Spinal cord (tissue), 9 donors: ENCODE measurements at regions not wholly inside any gene's neighbourhood (a gene's known extent, or its start where the extent isn't known, plus 50 kb on each side); places are given as distances from the start of the nearest gene placed in this dataset.

Source experiments
- DNase-seq, 6 donors: peaks; one replicate each; pipeline versions ENCODE4 v3.0.0 to v3.0.0-alpha.2; 2013 to 2015; ENCODE audit warnings: low spot score in 6 of 6, low read depth in 4 of 6
- H3K27ac ChIP-seq: one replicate; pipeline ENCODE4 v1.5.1; 2013; ENCODE audit warnings: low read depth, low read length, control low read depth
- H3K27me3 ChIP-seq: one replicate; pipeline ENCODE4 v1.6.1; 2013; ENCODE audit warnings: low read length; ENCODE audit not compliant: control insufficient read depth, insufficient read depth
- H3K36me3 ChIP-seq: one replicate; pipeline ENCODE4 v1.6.1; 2013; ENCODE audit warnings: low read length; ENCODE audit not compliant: control insufficient read depth, insufficient read depth
- H3K4me1 ChIP-seq: one replicate; pipeline ENCODE4 v1.6.1; 2013; ENCODE audit warnings: low read length; ENCODE audit not compliant: control insufficient read depth, insufficient read depth
- H3K4me3 ChIP-seq: one replicate; pipeline ENCODE4 v1.5.1; 2013; ENCODE audit warnings: low read depth, low read length, control low read depth
- H3K9me3 ChIP-seq: one replicate; pipeline ENCODE4 v1.6.1; 2013; ENCODE audit warnings: low read length; ENCODE audit not compliant: control insufficient read depth, insufficient read depth
- WGBS: methylation state at CpG from one replicate; pipeline ENCODE4 v1.1.5; 2013; ENCODE audit warnings: missing lambda C conversion rate; ENCODE audit not compliant: insufficient coverage; 5-methylcytosine and 5-hydroxymethylcytosine counted together
- donor health status: healthy.

DNA sequence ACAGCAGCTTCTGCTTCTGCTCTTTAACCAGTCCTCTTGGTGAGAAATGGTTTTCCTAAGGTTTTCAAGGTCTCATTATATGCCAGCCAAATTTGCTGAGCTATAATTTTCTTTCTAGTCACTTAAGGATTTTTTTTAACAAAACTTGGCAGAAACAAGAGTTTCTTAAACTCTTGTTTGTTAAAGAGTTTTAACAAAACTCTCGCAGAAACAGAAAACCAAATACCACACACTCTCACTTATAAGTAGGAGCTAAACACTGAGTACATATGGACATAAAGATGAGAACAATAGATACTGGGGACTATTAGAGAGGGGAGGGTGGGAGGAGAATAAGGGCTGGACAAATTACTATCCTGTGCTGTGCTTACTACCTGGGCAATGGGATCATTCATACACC is 908.3 kb downstream of the TUSC7 start:
- Histone ChIP-seq H3K4me1 (no peaks in the 10 kb centered on the region), H3K36me3 (no peaks in the 10 kb centered on the region), H3K27me3 (no peaks in the 10 kb centered on the region), H3K4me3 (no peak overlapping the region), H3K27ac (no peak overlapping the region), H3K9me3 (no peaks in the 10 kb centered on the region)
- WGBS, result no CpG with 5 or more reads among the region's 1 CpG
- DNase-seq, result no peak

DNA sequence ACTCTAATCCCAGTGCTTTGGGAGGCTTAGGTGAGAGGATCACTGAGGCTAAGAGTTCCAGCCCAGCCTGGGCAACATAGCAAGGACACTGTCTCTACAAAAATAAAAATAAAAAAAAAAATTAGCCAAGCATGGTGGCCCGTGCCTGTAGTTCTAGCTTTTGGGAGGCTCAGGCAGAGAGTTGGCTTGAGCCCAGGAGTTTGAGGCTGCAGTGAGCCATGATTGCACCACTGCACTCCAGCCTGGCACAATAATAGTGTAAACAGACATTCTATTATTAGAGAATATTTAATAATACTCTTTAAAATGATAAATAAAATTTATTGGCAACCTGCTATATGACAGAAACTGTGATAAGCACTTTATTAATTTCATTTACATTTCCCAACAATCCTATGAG is 908.9 kb downstream of the TUSC7 start:
- WGBS, result no CpG with 5 or more reads among the region's 1 CpG
- Histone ChIP-seq H3K4me3 (no peak overlapping the region), H3K27ac (no peak overlapping the region), H3K36me3 (no peaks in the 10 kb centered on the region), H3K9me3 (no peaks in the 10 kb centered on the region), H3K4me1 (no peaks in the 10 kb centered on the region), H3K27me3 (no peaks in the 10 kb centered on the region)
- DNase-seq, result no peak

DNA sequence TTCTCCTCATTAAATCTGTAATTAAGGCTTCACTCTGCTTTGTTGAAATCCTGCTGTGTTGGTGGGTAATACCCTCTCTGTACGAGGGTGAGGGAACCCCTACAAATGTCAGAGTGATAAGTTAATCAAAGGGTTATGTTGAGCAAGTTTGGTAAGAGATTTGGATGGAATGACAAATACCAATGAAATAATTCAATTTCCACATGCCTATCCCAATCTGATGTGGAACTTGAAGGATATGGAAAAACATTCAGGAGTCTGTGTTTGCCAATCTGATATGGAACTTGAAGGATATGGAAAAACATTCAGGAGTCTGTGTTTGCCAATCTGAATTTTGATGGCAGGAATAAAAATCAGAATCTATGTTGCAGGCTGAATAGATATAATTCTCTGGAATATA is 910.2 kb downstream of the TUSC7 start:
- H3K9me3 ChIP-seq, result no peaks in the 10 kb centered on the region
- no peak overlapping the region for H3K4me3 ChIP-seq
- no CpG with 5 or more reads among the region's 1 CpG for whole genome bisulfite sequencing
- no peaks in the 10 kb centered on the region for H3K27me3 ChIP-seq
- H3K4me1 ChIP-seq, result no peaks in the 10 kb centered on the region
- H3K36me3 ChIP-seq, result no peaks in the 10 kb centered on the region
- DNase-seq, result no peak
- no peak overlapping the region for H3K27ac ChIP-seq

DNA sequence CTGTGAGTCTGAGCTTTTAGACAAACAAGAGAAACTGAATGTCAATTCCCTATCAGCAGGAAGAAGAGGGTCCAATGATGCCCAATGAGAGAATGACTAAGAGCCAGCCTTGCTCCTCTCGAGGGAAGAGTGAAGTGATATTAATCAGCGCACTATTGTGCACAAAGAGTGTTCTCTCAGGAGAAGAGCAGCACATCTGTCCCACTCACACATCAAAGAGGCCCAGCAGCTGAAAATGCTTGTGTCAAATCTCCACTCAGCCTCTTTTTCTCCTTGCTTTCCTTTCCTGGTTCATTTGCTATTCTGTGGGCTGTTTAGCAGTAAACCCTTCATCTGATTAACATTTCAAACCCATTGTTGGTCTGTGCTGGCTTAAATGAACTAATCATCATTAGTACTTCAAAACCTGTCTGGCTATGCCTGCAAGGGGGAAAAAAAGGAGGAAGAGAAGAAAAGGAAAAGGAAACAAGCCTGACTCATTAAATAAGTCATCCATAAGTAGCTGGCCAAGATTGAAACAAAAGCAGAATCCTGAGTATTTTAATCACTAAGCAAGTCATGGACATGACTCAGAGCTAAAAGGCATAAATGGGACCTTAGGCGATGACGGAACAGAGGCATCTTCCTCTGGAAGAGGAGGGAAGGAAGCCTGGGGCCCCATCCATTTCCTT is 912.7 kb downstream of the TUSC7 start:
- peak in 3 of 6 donors; percentile 22 to 75 (median 56) for DNase-seq

DNA sequence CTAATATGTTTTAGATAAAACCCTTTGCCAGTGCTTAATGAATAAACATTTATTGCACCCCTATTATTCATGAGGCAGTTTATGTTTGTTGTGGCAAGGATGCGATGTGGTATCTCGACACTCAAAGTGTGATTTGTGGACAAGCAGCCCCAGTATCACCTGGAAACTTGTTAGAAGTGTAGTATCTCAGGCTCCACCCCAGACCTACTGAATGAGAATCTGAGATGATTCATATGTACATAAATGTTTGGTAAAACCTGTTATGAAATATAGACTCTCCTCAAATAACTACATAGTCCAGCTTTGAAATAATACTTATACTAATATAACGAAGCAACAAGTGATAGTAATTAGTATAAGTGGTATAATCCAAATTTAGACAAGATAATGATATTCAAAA is 914.8 kb downstream of the TUSC7 start:
- H3K27me3 ChIP-seq, result no peaks in the 10 kb centered on the region
- H3K36me3 ChIP-seq, result no peaks in the 10 kb centered on the region
- H3K27ac ChIP-seq, result no peak overlapping the region
- no peak for DNase-seq
- WGBS, result no CpG with 5 or more reads among the region's 3 CpGs
- no peak overlapping the region for H3K4me3 ChIP-seq
- no peaks in the 10 kb centered on the region for H3K9me3 ChIP-seq
- no peaks in the 10 kb centered on the region for H3K4me1 ChIP-seq

More for the DNA sequence above, 912.7 kb downstream of the TUSC7 start:
- H3K27me3 ChIP-seq, result no peaks in the 10 kb centered on the region
- no peaks in the 10 kb centered on the region for H3K9me3 ChIP-seq
- WGBS, result 20% methylated on average over 1 of the region's 4 CpGs
- H3K36me3 ChIP-seq, result no peaks in the 10 kb centered on the region
- H3K4me1 ChIP-seq, result no peaks in the 10 kb centered on the region
- no peak overlapping the region for H3K4me3 ChIP-seq
- H3K27ac ChIP-seq, result no peak overlapping the region

DNA sequence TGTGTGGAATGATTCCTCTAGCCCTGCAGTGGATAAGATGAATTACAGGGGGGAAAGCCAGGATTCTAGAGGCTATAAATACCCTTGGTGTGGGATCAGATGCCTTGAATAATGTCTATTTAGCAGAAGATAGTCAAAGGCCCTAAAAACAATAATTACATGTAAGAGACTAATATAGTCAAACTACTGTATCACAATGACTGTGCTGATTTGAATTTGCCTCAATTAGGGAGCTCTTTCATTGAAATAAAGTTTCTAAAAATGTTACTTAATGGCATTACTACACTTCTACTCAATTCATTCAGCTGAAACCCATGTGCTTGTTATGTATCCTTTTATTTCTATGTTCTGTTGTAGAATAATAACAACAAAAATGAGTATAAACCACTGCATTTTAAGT is 915.6 kb downstream of the TUSC7 start:
- Histone ChIP-seq H3K27me3 (no peaks in the 10 kb centered on the region), H3K4me3 (no peak overlapping the region), H3K27ac (no peak overlapping the region), H3K36me3 (no peaks in the 10 kb centered on the region), H3K9me3 (no peaks in the 10 kb centered on the region), H3K4me1 (no peaks in the 10 kb centered on the region)
- peak in 1 of 6 donors; percentile 11 for DNase-seq

DNA sequence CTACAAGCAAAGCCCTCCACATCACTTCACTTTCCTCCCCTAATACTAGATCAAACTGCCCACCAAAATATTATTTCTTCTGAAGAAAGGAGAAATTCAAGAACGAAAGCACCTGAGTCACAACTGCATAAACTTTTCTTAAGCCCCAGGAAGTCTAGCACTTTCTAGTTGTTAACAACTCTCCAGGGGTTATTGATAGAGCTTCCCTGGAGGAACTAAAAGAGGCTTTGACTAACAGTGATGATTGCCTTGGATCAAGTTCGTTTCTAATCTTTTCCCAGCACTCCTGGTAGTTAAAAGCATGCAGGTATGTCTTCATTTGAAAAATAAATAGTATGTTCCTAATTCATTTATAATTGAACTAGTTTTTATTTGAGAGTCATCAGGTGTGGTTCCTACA is 917.0 kb downstream of the TUSC7 start:
- no peaks in the 10 kb centered on the region for H3K36me3 ChIP-seq
- H3K27ac ChIP-seq, result no peak overlapping the region
- no peak overlapping the region for H3K4me3 ChIP-seq
- WGBS, result no CpG with 5 or more reads among the region's 2 CpGs
- H3K4me1 ChIP-seq, result no peaks in the 10 kb centered on the region
- DNase-seq, result no peak
- no peaks in the 10 kb centered on the region for H3K27me3 ChIP-seq
- H3K9me3 ChIP-seq, result no peaks in the 10 kb centered on the region

DNA sequence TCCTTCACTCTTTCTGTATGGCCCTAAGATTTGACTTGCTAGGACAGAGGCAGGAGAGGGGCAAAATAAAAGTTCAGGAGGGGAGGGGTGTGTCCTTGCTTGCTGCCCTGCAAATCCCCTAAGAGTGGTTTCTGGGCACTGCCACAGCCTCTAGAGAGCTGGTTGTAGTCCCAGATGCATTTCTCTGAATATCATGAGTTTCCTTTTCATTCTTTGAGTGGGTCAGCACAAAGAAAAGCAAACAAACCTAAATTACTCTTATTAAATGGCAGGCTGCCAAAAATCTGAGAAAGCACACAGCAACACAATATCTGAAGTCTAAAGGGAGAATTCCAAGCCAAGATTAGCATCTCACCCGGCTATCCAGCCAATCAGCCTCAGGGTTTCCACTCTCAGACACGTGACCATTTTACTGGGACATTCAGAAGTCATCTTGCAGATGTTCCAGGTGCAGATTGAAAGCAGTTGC is 919.3 kb downstream of the TUSC7 start:
- H3K27me3 ChIP-seq, result no peaks in the 10 kb centered on the region
- no peaks in the 10 kb centered on the region for H3K4me1 ChIP-seq
- no peaks in the 10 kb centered on the region for H3K9me3 ChIP-seq
- DNase-seq, result peak in 3 of 6 donors; percentile 15 to 78 (median 73)
- no CpG with 5 or more reads among the region's 2 CpGs for WGBS
- no peak overlapping the region for H3K27ac ChIP-seq
- no peak overlapping the region for H3K4me3 ChIP-seq
- no peaks in the 10 kb centered on the region for H3K36me3 ChIP-seq

DNA sequence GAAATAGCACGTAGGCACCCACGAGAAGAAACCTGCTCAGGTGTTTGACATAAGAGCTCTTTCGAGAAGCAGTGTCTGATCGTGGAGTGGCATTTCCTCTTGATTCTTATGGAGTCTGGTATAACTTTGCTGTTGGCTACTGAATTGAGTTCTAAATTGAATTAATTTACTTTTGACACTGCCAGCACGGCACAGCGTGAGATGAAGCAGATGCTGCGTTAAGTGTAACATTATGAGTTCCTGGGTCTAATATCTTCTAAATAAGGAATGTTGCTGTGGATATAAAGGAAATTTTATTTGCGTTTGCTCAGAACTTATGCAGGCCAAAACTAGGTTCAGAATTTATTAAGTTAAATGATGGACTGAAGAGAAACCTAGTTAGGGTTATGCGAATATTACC is 919.9 kb downstream of the TUSC7 start:
- DNase-seq, result peak in 1 of 6 donors; percentile 24
- Histone ChIP-seq H3K27ac (no peak overlapping the region), H3K9me3 (no peaks in the 10 kb centered on the region), H3K27me3 (no peaks in the 10 kb centered on the region), H3K36me3 (no peaks in the 10 kb centered on the region), H3K4me3 (no peak overlapping the region), H3K4me1 (no peaks in the 10 kb centered on the region)
- 88% methylated on average over 7 of the region's 9 CpGs for WGBS

DNA sequence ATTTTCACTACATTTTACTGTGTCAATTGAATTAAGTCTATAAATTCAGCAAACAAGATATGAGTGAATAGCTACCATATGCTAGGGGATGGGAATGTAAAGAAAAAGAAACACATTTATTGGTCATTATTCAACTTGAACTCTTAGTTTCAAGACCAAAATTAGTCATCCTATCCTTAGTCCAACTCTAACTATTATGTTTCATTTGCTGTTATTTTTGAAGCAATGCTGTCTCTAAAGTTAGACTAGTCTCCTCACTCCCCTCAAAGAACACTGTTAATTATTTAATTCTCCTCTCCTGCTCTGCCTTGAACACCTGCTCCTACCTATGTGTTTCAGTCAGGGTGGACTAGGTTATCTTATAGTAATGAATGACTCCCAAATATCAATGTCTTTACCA is 920.9 kb downstream of the TUSC7 start:
- DNase-seq, result no peak
- H3K27me3 ChIP-seq, result no peaks in the 10 kb centered on the region
- no peaks in the 10 kb centered on the region for H3K36me3 ChIP-seq
- no peaks in the 10 kb centered on the region for H3K4me1 ChIP-seq
- no peaks in the 10 kb centered on the region for H3K9me3 ChIP-seq
- H3K4me3 ChIP-seq, result no peak overlapping the region
- H3K27ac ChIP-seq, result no peak overlapping the region
